Loucy (cell line): ENCODE measurements at regions not wholly inside any gene's neighbourhood (a gene's known extent, or its start where the extent isn't known, plus 50 kb on each side); places are given as distances from the start of the nearest gene placed in this dataset.

Source experiments
- EZH2phosphoT487 ChIP-seq: fragments of 200-600 bp; IDR thresholded peaks from 2 replicates; pipeline ENCODE4 v1.6.1; 2018; ENCODE audit warnings: antibody characterized with exemption, mild to moderate bottlenecking, moderate library complexity, borderline replicate concordance
- TF ChIP-seq, protein P1 (sequence below): fragments of 200-600 bp; sonication (generic); conservative IDR thresholded peaks from 2 replicates; pipeline ENCODE4 v1.5.1; 2014; ENCODE audit warnings: mild to moderate bottlenecking, antibody characterized with exemption, low read length

DNA sequence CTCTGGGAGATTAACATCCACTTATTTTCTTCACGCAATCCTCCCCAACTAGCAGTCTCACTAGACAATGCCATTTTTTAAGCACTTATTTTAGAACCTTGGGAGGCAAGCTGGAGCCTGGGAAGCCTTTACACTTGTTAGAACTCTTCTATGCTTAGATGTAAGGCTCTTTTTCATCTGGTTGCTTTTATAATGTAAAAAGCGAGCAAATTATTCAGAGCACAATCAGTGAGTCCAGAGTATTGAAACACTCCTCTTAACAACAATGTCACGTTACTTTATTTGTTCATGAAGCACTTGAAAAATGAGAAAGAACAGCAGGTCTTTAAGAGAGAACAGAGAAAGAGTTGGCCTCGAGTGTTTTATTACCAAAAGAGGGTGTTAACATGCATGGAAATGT, 84.1 kb upstream of the SLC8A1 start:
- TF ChIP-seq, protein P1, sequence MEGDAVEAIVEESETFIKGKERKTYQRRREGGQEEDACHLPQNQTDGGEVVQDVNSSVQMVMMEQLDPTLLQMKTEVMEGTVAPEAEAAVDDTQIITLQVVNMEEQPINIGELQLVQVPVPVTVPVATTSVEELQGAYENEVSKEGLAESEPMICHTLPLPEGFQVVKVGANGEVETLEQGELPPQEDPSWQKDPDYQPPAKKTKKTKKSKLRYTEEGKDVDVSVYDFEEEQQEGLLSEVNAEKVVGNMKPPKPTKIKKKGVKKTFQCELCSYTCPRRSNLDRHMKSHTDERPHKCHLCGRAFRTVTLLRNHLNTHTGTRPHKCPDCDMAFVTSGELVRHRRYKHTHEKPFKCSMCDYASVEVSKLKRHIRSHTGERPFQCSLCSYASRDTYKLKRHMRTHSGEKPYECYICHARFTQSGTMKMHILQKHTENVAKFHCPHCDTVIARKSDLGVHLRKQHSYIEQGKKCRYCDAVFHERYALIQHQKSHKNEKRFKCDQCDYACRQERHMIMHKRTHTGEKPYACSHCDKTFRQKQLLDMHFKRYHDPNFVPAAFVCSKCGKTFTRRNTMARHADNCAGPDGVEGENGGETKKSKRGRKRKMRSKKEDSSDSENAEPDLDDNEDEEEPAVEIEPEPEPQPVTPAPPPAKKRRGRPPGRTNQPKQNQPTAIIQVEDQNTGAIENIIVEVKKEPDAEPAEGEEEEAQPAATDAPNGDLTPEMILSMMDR = no peak
- TF ChIP-seq EZH2phosphoT487 = no peak
